ENCODE measurements at regions not wholly inside any gene's neighbourhood (a gene's known extent, or its start where the extent isn't known, plus 50 kb on each side); places are given as distances from the start of the nearest gene placed in this dataset.
"Not testable (repeated sequence)": the region's sequence is repeated elsewhere in the genome, so short reads cannot be mapped to it uniquely, and the experiment has no call there.

GRCh38 chr12:65734226-65734625 lies 90.1 kb upstream of the HMGA2 start:
- CTCF ChIA-PET, result no interaction called here
- DNase-seq (ENCODE audit: low spot score), result no peak
- POLR2A ChIA-PET (ENCODE audit: low non-redundant PET), result no interaction called here
- TF ChIP-seq, protein P1, sequence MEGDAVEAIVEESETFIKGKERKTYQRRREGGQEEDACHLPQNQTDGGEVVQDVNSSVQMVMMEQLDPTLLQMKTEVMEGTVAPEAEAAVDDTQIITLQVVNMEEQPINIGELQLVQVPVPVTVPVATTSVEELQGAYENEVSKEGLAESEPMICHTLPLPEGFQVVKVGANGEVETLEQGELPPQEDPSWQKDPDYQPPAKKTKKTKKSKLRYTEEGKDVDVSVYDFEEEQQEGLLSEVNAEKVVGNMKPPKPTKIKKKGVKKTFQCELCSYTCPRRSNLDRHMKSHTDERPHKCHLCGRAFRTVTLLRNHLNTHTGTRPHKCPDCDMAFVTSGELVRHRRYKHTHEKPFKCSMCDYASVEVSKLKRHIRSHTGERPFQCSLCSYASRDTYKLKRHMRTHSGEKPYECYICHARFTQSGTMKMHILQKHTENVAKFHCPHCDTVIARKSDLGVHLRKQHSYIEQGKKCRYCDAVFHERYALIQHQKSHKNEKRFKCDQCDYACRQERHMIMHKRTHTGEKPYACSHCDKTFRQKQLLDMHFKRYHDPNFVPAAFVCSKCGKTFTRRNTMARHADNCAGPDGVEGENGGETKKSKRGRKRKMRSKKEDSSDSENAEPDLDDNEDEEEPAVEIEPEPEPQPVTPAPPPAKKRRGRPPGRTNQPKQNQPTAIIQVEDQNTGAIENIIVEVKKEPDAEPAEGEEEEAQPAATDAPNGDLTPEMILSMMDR (conservative IDR thresholded peaks at IDR 0.05; ENCODE audit: low read depth), result no peak
- H3K27ac ChIP-seq, result no peak overlapping the region

DNA sequence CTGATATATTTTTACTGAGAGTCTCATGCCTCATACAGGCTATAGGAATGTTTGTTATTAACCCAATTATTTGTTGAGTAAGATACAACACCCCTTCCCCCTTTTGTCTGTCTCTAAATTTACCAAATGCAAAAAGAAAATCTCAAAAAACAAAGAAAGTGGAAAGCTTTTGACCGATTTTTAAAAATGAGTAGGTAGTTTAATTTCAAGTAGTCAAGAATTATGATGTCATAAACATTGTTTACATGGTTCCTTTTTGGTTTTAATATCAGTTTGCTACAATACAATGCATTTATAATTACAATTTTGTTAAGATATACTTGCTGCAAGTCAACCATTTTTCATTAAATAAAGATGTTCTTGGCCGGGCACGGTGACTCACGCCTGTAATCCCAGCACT lies 84.7 kb upstream of the HMGA2 start:
- CTCF ChIA-PET, result interaction anchor here (0.6 to 0.7 kb wide), 2 partner anchors 68 to 1170 kb away, joined by 3 read pairs; no protein-coding TSS in a partner anchor
- TF ChIP-seq, protein P1 (conservative IDR thresholded peaks at IDR 0.05; ENCODE audit: low read depth), result no peak
- no peak for DNase-seq (ENCODE audit: low spot score)
- peak overlapping the region; percentile 96 for H3K27ac ChIP-seq
- POLR2A ChIA-PET (ENCODE audit: low non-redundant PET), result interaction anchor here (0.6 kb wide), 1 partner anchor 391 kb away, joined by 3 read pairs; no protein-coding TSS in a partner anchor

- peak overlapping the region; percentile 96 for H3K27ac ChIP-seq
- ChIA-PET POLR2A (ENCODE audit: low non-redundant PET) (no interaction called here), CTCF (interaction anchor here (0.6 to 0.7 kb wide), 2 partner anchors 69 to 1170 kb away, joined by 3 read pairs; no protein-coding TSS in a partner anchor)
- no peak for DNase-seq (ENCODE audit: low spot score)
- TF ChIP-seq, protein P1 (conservative IDR thresholded peaks at IDR 0.05; ENCODE audit: low read depth), result no peak
Observed at GRCh38 chr12:65740506-65740872, 83.8 kb upstream of the HMGA2 start.

DNA sequence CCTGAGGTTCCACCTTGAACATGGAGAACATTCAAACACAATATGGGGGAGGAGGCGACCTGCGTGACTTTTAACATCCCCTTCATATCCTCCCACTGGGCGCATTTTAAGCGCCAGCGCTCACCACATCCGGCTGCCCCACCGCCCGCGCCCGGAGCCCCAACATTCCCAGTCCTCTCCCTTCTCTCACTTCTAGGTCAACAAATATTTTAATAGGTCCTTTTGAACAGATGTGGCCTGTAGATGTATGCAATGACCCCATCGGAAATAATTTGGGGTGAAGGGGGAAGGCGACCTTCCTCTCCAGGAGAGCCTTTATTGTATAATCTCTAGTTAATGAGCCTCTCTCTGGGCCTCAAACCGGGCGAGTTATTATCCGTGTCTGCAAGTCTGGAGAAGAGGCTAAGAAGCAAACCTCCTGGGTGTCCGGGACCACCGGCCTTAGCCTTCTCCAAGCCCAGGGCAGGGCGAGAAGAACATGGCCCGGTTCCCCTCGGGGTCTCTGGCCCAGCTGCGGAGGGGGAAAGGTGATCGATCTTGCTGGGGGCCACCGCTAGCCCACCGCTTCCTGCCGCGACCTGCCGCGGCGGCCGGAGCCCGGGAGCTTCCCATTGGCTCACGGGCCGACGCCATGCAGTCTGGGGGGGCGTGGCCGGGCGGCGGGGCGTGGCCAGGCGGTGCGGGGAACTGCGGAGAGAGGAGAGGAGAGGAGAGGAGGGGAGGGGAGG lies 83.2 kb upstream of the HMGA2 start:
- DNase-seq (ENCODE audit: low spot score), result peak; percentile 72
- CTCF ChIA-PET, result interaction anchor here (1.0 to 1.1 kb wide), 3 partner anchors 138 to 184 kb away, joined by 3 to 4 read pairs (median 3); no protein-coding TSS in a partner anchor
- peak overlapping the region; percentile 96 for H3K27ac ChIP-seq
- POLR2A ChIA-PET (ENCODE audit: low non-redundant PET), result interaction anchor here (0.5 to 1.0 kb wide), 3 partner anchors 42 to 139 kb away, joined by 3 to 4 read pairs (median 3); partner anchors contain the start of gene HMGA2
- TF ChIP-seq, protein P1 (conservative IDR thresholded peaks at IDR 0.05; ENCODE audit: low read depth), result no peak

DNA sequence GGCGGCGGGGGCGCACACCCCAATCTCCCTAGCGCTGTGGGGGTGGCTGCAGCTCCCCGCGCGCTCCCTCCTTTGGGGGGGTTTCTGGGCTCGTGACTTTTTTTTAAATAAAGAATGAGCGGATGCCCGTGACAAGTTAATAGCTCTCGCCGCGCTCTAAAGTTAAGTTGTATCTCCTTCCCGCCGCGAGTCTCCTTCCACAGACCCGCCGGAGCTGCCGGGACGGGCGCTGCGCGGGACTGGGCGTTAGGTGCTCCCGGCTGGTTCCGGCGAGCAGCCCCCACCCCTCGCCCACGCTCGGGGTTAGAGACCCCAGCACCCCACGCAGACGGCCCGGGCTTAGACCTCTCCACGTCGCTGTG lies 82.6 kb upstream of the HMGA2 start:
- peak overlapping the region; percentile 96 for H3K27ac ChIP-seq
- no peak for DNase-seq (ENCODE audit: low spot score)
- ChIA-PET CTCF (interaction anchor here (0.6 to 1.1 kb wide), 4 partner anchors 137 to 234 kb away, joined by 3 to 4 read pairs (median 3); no protein-coding TSS in a partner anchor), POLR2A (ENCODE audit: low non-redundant PET) (interaction anchor here (0.5 to 1.0 kb wide), 3 partner anchors 43 to 139 kb away, joined by 3 to 4 read pairs (median 3); partner anchors contain the start of gene HMGA2)
- TF ChIP-seq, protein P1 (conservative IDR thresholded peaks at IDR 0.05; ENCODE audit: low read depth), result no peak

GRCh38 chr12:65742018-65743010 lies 82.0 kb upstream of the HMGA2 start:
- TF ChIP-seq, protein P1 (conservative IDR thresholded peaks at IDR 0.05; ENCODE audit: low read depth), result no peak
- peak; percentile 56 for DNase-seq (ENCODE audit: low spot score)
- peak overlapping the region; percentile 96 for H3K27ac ChIP-seq
- ChIA-PET CTCF (interaction anchor here (0.5 to 1.3 kb wide), 8 partner anchors 22 to 234 kb away, joined by 3 to 6 read pairs (median 4); no protein-coding TSS in a partner anchor), POLR2A (ENCODE audit: low non-redundant PET) (interaction anchor here (1.0 kb wide), 1 partner anchor 82 kb away, joined by 4 read pairs; the partner anchor contains the start of gene HMGA2)

DNA sequence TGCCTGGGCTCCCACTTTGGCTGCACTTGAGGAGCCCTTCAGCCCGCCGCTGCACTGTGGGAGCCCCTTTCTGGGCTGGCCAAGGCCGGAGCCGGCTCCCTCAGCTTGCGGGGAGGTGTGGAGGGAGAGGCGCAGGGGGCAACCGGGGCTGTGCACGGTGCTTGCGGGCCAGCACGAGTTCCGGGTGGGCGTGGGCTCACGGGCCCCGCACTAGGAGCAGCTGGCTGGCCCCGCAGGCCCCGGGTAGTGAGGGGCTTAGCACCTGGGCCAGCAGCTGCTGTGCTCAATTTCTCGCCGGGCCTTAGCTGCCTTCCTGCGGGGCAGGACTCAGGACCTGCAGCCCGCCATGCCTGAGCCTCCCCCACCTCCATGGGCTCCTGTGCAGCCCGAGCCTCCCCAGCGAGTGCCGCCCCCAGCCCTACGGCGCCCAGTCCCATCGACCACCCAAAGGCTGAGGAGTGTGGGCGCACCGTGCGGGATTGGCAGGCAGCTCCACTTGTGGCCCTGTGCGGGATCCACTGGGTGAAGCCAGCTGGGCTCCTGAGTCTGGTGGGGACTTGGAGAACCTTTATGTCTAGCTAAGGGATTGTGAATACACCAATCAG lies 79.9 kb upstream of the HMGA2 start:
- DNase-seq (ENCODE audit: low spot score); POLR2A ChIA-PET (ENCODE audit: low non-redundant PET): not testable (repeated sequence)
- CTCF ChIA-PET, result interaction anchor here (0.6 kb wide), 3 partner anchors 318 to 980 kb away, joined by 3 read pairs; no protein-coding TSS in a partner anchor
- peak overlapping the region; percentile 31; the same call in 1 of the 2 replicates for H3K27ac ChIP-seq

Measured in RWPE1 (cell line).